GM21723 (cell line): ENCODE measurements at regions not wholly inside any gene's neighbourhood (a gene's known extent, or its start where the extent isn't known, plus 50 kb on each side); places are given as distances from the start of the nearest gene placed in this dataset.
A peak's percentile ranks its signal among the peaks of the same experiment; 100 is the strongest.

ENCODE experiments used
- ATAC-seq: cut with Tn5 transposase; IDR thresholded peaks from one replicate; pipeline ENCODE4 v1.9.1; 2021; ENCODE audit warnings: mild to moderate bottlenecking, moderate library complexity; ENCODE audit not compliant: unreplicated experiment

- ATAC-seq = peak; percentile 67
These were observed 138.6 kb upstream of the SPEF2 start for GRCh38 chr5:35478856-35479682.

DNA sequence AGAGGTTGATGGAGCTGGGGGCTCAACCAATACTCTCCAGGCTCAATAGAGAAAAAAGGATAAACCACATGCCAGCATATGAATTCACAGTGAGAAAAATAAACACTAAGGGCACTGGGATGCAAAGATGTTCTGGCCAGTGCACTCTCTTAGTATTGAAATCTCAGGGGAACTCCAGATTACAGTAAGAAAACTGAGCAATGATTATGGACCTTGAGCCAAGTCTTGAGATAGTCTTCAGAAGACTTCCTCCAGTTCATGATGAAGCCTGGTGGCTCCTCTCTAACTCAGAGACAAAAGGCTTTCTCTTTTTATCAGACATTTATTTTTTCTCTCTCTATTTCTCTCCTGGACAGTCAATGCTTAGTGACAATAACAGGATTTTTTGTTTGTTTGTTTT is 139.8 kb upstream of the SPEF2 start:
- no peak for ATAC-seq

- ATAC-seq = no peak
These were observed 140.3 kb upstream of the SPEF2 start for GRCh38 chr5:35477321-35477720.

DNA sequence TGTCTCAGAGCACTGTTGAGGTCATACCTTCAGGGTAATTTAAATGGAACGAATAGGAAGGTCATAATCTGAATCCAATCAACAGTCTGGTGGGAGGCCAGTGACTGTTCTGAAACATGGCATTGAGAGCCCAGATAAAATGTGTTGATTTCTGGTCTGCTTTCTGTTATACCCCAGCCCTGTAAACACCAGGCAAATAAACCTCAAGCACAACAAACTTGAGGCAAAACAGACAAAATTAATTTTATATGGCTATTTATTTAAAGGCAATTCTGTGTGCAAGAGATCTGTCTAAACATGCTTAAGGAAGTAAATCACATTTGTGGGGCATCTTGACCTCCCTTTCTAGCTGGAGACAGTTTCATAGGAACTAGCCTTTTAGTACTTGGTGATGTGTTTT is 140.9 kb upstream of the SPEF2 start:
- no peak for ATAC-seq

- ATAC-seq = no peak
These were observed 141.6 kb upstream of the SPEF2 start for GRCh38 chr5:35476036-35476435.

- no peak for ATAC-seq
These were observed 144.1 kb upstream of the SPEF2 start for GRCh38 chr5:35473589-35473988.

DNA sequence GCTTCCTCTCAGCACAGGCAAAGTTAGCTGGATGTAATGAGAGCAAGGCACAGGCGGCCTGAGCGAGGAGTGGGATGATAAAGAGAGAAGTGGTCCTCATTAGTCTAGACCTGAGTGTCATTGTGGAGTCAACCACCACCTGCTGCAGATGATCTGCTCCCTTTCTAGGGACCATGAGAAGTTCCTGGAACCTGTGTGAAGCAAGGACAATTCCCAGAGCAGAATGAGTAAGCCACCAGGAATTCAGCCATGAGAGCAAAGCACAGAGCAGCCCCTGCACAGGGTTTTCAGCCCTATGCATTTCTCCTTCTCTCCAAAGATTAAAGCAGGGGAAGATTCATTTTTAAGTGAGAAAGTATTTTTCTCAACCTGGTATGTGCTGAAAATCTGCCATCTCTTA is 146.8 kb upstream of the SPEF2 start:
- ATAC-seq = no peak

GRCh38 chr5:35468811-35469210 is 148.9 kb upstream of the SPEF2 start:
- ATAC-seq = no peak

GRCh38 chr5:35466746-35467145 is 150.9 kb upstream of the SPEF2 start:
- ATAC-seq = no peak

DNA sequence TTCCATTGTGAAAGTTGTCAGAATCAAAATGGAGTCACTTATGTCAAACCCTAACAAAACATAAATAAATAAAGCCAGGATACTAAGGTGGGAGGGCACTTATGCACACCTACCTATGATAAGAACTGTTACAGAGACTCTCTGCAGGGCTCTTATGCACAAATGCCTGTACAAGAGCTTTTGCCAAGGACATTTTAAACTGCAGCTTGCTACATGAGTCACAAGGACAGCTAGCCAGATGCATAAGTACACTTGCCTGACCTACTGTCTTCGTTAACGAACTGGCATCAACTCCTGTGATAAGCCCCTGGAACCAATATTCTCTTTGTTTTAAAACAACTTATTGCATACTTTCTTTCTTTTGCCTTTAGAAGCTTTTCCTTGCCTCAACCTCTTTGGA is 152.9 kb upstream of the SPEF2 start:
- no peak for ATAC-seq

DNA sequence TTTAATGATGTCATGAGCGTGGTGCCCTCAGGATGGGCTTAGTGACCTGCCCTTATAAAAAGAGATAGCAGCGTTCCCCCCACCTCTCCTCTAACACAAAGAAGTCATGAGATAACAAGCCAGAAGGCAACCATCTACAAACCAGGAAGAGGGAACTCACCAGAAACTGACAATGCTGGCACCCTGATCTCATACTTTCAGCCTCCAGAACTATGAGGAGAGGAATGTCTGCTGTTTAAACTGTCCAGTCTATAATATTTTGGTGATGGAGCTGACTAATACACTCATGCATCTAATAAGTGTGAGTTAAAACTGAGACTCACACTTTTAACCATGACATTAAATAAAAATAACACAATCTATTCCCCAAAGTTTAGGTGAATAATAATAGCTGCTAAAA is 156.1 kb upstream of the SPEF2 start:
- no peak for ATAC-seq

GRCh38 chr5:35458824-35459207 is 158.8 kb upstream of the SPEF2 start:
- ATAC-seq = no peak

DNA sequence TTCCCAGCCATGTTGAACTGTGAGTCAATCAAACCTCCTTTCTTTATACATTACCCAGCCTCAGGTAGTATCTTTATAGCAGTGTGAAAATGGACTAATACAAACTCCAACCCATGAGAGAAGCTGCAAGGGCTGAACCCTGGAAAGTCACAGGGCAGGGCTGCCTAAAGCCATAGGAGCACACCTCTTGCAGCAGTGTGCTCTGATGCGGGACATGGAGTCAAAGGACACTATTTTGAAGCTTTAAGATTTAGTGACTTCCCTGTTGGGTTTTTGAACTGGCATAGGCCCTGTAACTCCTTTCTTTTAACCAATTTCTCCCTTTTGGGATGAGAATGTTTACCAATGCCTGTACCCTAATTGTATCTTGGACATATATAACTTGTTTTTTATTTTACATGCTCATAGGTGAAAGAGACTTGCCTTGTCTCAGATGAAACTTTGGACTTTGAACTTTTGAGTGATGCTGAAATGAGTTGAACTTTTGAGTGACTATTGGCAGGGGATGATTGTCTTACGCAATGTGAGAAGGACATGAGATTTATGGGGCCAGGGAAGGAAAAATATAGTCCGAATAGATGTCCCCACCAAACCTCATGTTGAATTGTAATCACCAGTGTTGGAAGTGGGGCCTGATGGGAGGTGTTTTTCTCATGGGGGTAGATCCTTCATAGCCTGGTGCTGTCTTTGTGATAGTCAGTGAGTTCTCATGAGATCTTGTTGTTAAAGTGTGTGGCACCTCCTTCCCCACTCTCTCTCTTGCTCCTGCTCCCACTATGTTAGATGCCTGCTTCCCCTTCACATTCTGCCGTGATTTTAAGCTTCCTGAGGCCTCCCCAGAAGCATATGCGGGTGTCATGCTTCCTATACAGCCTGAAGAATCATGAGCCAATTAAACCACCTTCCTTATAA is 159.5 kb upstream of the SPEF2 start:
- no peak for ATAC-seq

GRCh38 chr5:35456506-35456905 is 161.2 kb upstream of the SPEF2 start:
- ATAC-seq = no peak

GRCh38 chr5:35454011-35454525 is 163.6 kb upstream of the SPEF2 start:
- no peak for ATAC-seq

- ATAC-seq = no peak
These were observed 173.7 kb upstream of the SPEF2 start for GRCh38 chr5:35443803-35444595.

- no peak for ATAC-seq
These were observed 174.6 kb upstream of the SPEF2 start for GRCh38 chr5:35442885-35443639.

- peak; percentile 57 for ATAC-seq
These were observed 177.3 kb upstream of the SPEF2 start for GRCh38 chr5:35440409-35440808.

- no peak for ATAC-seq
These were observed 178.9 kb upstream of the SPEF2 start for GRCh38 chr5:35438786-35439185.

DNA sequence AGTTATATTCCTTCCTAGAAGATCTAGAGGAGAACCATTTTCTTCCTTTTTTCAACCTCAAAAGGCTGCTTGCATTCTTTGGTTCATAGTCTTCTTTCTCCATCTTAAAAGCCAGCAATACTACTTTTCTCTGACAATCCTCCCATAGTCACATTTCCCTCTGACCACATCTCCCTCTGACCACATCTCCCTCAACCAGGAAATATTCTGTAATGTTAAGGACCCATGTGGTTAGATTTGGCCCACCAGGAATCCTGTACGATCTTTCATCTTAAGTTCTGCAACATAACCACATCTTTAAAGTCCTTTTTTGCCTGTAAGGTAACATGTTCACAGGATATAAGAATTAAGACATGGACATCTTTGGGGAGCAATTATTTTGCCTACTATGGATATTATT is 179.4 kb upstream of the SPEF2 start:
- no peak for ATAC-seq
